SKM-1 treated with dmso at 0.1 percent for 144 hours (cell line): ENCODE measurements at regions not wholly inside any gene's neighbourhood (a gene's known extent, or its start where the extent isn't known, plus 50 kb on each side); places are given as distances from the start of the nearest gene placed in this dataset.

Experiments
- DNase-seq: peaks from one replicate; lab custom pipeline; 2025; ENCODE audit not compliant: unreplicated experiment; lab: John Stamatoyannopoulos, UW

- no peak for DNase-seq
These were observed 106.9 kb downstream of the TLE3 start for GRCh38 chr15:69990566-69991421.

GRCh38 chr15:69991551-69991980, 106.2 kb downstream of the TLE3 start:
- DNase-seq = no peak

GRCh38 chr15:69992348-69992747, 105.4 kb downstream of the TLE3 start:
- DNase-seq = no peak

- DNase-seq = no peak
These were observed 103.1 kb downstream of the TLE3 start for GRCh38 chr15:69994429-69995205.

- no peak for DNase-seq
These were observed 101.2 kb downstream of the TLE3 start for GRCh38 chr15:69996321-69997160.

GRCh38 chr15:69997161-69997485, 100.6 kb downstream of the TLE3 start:
- no peak for DNase-seq
